ENCODE measurements at regions not wholly inside any gene's neighbourhood (a gene's known extent, or its start where the extent isn't known, plus 50 kb on each side); places are given as distances from the start of the nearest gene placed in this dataset.

GRCh38 chr1:101178688-101179491 is 57.9 kb upstream of the S1PR1 start:
- TF ChIP-seq EZH2 (IDR thresholded peaks at IDR 0.05) (no peak), POLR2AphosphoS5 (IDR thresholded peaks at IDR 0.05; ENCODE audit: borderline replicate concordance, low read depth, low read length) (no peak), FOXP2 (optimal IDR thresholded peaks at IDR 0.05; ENCODE audit: control extremely low read depth, extremely low read length, insufficient read depth) (no peak)

Data from SK-N-MC (cell line).